H9 (cell line): ENCODE measurements at regions not wholly inside any gene's neighbourhood (a gene's known extent, or its start where the extent isn't known, plus 50 kb on each side); places are given as distances from the start of the nearest gene placed in this dataset.

ENCODE experiments used
- DNase-seq: peaks from one replicate; pipeline ENCODE4 v3.0.0-alpha.2; 2017
- H2AFZ ChIP-seq: one replicate; pipeline ENCODE4 v1.6.1; 2013; ENCODE audit warnings: mild to moderate bottlenecking, low read length, control low read depth, moderate library complexity
- H2AK5ac ChIP-seq: 2 replicates; pipeline ENCODE4 v1.6.1; 2013; ENCODE audit warnings: low read length, control low read depth, mixed read lengths; ENCODE audit not compliant: insufficient read length
- H2BK120ac ChIP-seq: one replicate; pipeline ENCODE4 v1.6.1; 2013; ENCODE audit warnings: low read depth, mild to moderate bottlenecking, low read length, control low read depth, inconsistent platforms; ENCODE audit not compliant: poor library complexity, severe bottlenecking
- H2BK12ac ChIP-seq: 2 replicates; pipeline ENCODE4 v1.6.1; 2013; ENCODE audit warnings: low read length, control low read depth, mixed read lengths, low read depth; ENCODE audit not compliant: insufficient read length
- H2BK15ac ChIP-seq: 2 replicates; pipeline ENCODE4 v1.6.1; 2013; ENCODE audit warnings: low read depth, low read length, control low read depth
- H2BK20ac ChIP-seq: one replicate; pipeline ENCODE4 v1.6.1; 2013; ENCODE audit warnings: low read depth, mild to moderate bottlenecking, low read length, control low read depth, inconsistent platforms; ENCODE audit not compliant: poor library complexity, severe bottlenecking
- H2BK5ac ChIP-seq: 2 replicates; pipeline ENCODE4 v1.6.1; 2013; ENCODE audit warnings: low read length, control low read depth, mixed read lengths; ENCODE audit not compliant: insufficient read length
- H3K14ac ChIP-seq: 2 replicates; pipeline ENCODE4 v1.6.1; 2013; ENCODE audit warnings: low read length, control low read depth; ENCODE audit not compliant: insufficient read depth
- H3K18ac ChIP-seq: 2 replicates; pipeline ENCODE4 v1.6.1; 2013; ENCODE audit warnings: low read depth, mild to moderate bottlenecking, mixed read lengths, low read length, control low read depth; ENCODE audit not compliant: insufficient read length
- H3K23ac ChIP-seq: 2 replicates; pipeline ENCODE4 v1.6.1; 2013; ENCODE audit warnings: low read length, control low read depth, mixed read lengths, low read depth; ENCODE audit not compliant: insufficient read length
- H3K23me2 ChIP-seq: 2 replicates; pipeline ENCODE4 v1.6.1; 2013; ENCODE audit warnings: low read depth, mild to moderate bottlenecking, mixed read lengths, low read length, control low read depth; ENCODE audit not compliant: insufficient read length, poor library complexity, severe bottlenecking
- H3K27ac ChIP-seq: 2 replicates; pipeline ENCODE4 v1.5.1; 2013; ENCODE audit warnings: low read length, control low read depth, mixed read lengths, low read depth; ENCODE audit not compliant: insufficient read length
- H3K27me3 ChIP-seq: 2 replicates; pipeline ENCODE4 v1.6.1; 2013; ENCODE audit warnings: low read length, control low read depth, inconsistent platforms; ENCODE audit not compliant: insufficient read depth
- H3K4ac ChIP-seq: 2 replicates; pipeline ENCODE4 v1.6.1; 2013; ENCODE audit warnings: low read depth, mild to moderate bottlenecking, control low read depth, inconsistent platforms, low read length, moderate library complexity
- H3K4me1 ChIP-seq: 2 replicates; pipeline ENCODE4 v1.6.1; 2013; ENCODE audit warnings: low read length, control low read depth, inconsistent platforms; ENCODE audit not compliant: insufficient read depth
- H3K4me2 ChIP-seq: 2 replicates; pipeline ENCODE4 v1.6.1; 2013; ENCODE audit warnings: low read length, control low read depth, mixed read lengths; ENCODE audit not compliant: insufficient read length, insufficient read depth
- H3K56ac ChIP-seq: 2 replicates; pipeline ENCODE4 v1.6.1; 2013; ENCODE audit warnings: low read depth, mild to moderate bottlenecking, mixed read lengths, low read length, control low read depth; ENCODE audit not compliant: insufficient read length
- H3K79me1 ChIP-seq: 2 replicates; pipeline ENCODE4 v1.6.1; 2013; ENCODE audit warnings: low read depth, mild to moderate bottlenecking, moderate library complexity, low read length, control low read depth, inconsistent platforms; ENCODE audit not compliant: insufficient read depth, poor library complexity, severe bottlenecking
- H3K79me2 ChIP-seq: 2 replicates; pipeline ENCODE4 v1.6.1; 2013; ENCODE audit warnings: low read length, control low read depth, inconsistent platforms; ENCODE audit not compliant: insufficient read depth
- H3K9ac ChIP-seq: 2 replicates; pipeline ENCODE4 v1.6.1; 2013; ENCODE audit warnings: low read length, control low read depth, mixed read lengths; ENCODE audit not compliant: insufficient read length; ENCODE audit errors: extremely low read depth
- H3K9me3 ChIP-seq: one replicate; pipeline ENCODE4 v1.6.1; 2013; ENCODE audit warnings: low read depth, low read length, inconsistent platforms; ENCODE audit not compliant: control insufficient read depth
- H3T11ph ChIP-seq: one replicate; pipeline ENCODE4 v1.6.1; 2013; ENCODE audit warnings: mild to moderate bottlenecking, low read length, control low read depth, inconsistent platforms
- H4K20me1 ChIP-seq: one replicate; pipeline ENCODE4 v1.6.1; 2013; ENCODE audit not compliant: control insufficient read depth, insufficient read length, insufficient read depth
- H4K5ac ChIP-seq: 2 replicates; pipeline ENCODE4 v1.6.1; 2013; ENCODE audit warnings: low read depth, mild to moderate bottlenecking, mixed read lengths, low read length, control low read depth; ENCODE audit not compliant: insufficient read length
- H4K8ac ChIP-seq: replicated peaks from 2 replicates; pipeline ENCODE4 v1.6.1; 2013; ENCODE audit warnings: low read length, control low read depth, mixed read lengths, low read depth; ENCODE audit not compliant: insufficient read length
- H4K91ac ChIP-seq: 2 replicates; pipeline ENCODE4 v1.6.1; 2013; ENCODE audit warnings: low read depth, mild to moderate bottlenecking, moderate library complexity, mixed read lengths, low read length, control low read depth; ENCODE audit not compliant: insufficient read length
- H3K27ac Mint-ChIP-seq, 3 experiments: 2 replicates in 2 of 3; 3 replicates in 1 of 3; pipeline ENCODE4 v1.8.0; 2020 to 2021; ENCODE audit warnings: mixed read lengths in 3 of 3, mild to moderate bottlenecking in 1 of 3, moderate library complexity in 1 of 3
- H3K27me3 Mint-ChIP-seq: 2 replicates; pipeline ENCODE4 v1.8.0; 2021; ENCODE audit warnings: low read depth, mild to moderate bottlenecking, moderate library complexity, mixed read lengths
- H3K36me3 Mint-ChIP-seq, 3 experiments: 2 replicates in 2 of 3; 3 replicates in 1 of 3; pipeline ENCODE4 v1.8.0; 2020 to 2021; ENCODE audit warnings: low read depth in 3 of 3, mixed read lengths in 3 of 3; ENCODE audit not compliant: insufficient read depth in 1 of 3
- H3K4me1 Mint-ChIP-seq, 2 experiments: 2 replicates each; pipeline ENCODE4 v1.8.0; 2020; ENCODE audit warnings: mixed read lengths in 2 of 2
- H3K4me3 Mint-ChIP-seq, 2 experiments: 2 replicates in 1 of 2; 3 replicates in 1 of 2; pipeline ENCODE4 v1.8.0; 2020 to 2021; ENCODE audit warnings: mild to moderate bottlenecking in 2 of 2, mixed read lengths in 2 of 2, moderate library complexity in 1 of 2
- H3K9me3 Mint-ChIP-seq, 2 experiments: 2 replicates in 1 of 2; 3 replicates in 1 of 2; pipeline ENCODE4 v1.8.0; 2020; ENCODE audit warnings: mild to moderate bottlenecking in 2 of 2, mixed read lengths in 2 of 2, moderate library complexity in 1 of 2
- WGBS: extraction: QIAGEN DNeasy Blood & Tissue Kit; methylation state at CpG from one replicate; pipeline ENCODE4 v1.1.7; 2013; ENCODE audit warnings: missing lambda C conversion rate, low lambda C conversion rate, mixed read lengths; ENCODE audit not compliant: insufficient read length; ENCODE audit errors: extremely low coverage; 5-methylcytosine and 5-hydroxymethylcytosine counted together
- TF ChIP-seq, protein P1 (sequence below): fragments of 200-600 bp; sonication (generic); conservative IDR thresholded peaks from 3 replicates; pipeline ENCODE4 v1.8.0; 2021; ENCODE audit warnings: antibody characterized with exemption, mild to moderate bottlenecking

DNA sequence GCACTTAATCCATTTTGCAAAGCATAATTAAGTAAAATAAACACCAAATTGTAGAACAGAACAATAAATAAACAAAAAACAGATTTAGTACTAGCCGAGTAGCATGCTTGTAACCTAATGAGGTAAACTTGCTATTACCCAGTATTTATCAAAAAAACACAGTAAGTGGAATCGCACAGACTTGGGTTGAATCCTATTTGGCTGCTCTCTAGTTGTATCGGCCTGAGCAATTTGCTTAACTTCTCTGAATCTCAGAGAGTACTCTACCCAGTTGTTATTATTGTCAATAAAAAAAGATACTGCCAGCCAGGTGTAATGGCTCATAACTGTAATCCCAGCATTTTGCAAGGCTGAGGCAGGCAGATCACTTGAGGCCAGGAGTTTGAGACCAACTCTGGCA lies 664.3 kb downstream of the ADGRL2 start:
- Histone ChIP-seq H3K18ac (no peak overlapping the region), H4K5ac (no peak overlapping the region), H3K4me2 (no peak overlapping the region), H3K23me2 (no peaks in the 10 kb centered on the region), H3K4me1 (no peaks in the 10 kb centered on the region; the same call in 1 of the 2 replicates), H2BK15ac (no peak overlapping the region), H4K20me1 (no peaks in the 10 kb centered on the region), H2BK20ac (no peak overlapping the region), H3K79me2 (no peaks in the 10 kb centered on the region), H3K27ac (no peak overlapping the region), H2BK12ac (no peak overlapping the region), H2BK120ac (no peak overlapping the region), H4K8ac (no peak overlapping the region), H3K56ac (no peak overlapping the region), H2BK5ac (no peak overlapping the region), H2AK5ac (no peak overlapping the region), H3K9me3 (no peaks in the 10 kb centered on the region), H3T11ph (no peak overlapping the region), H3K79me1 (no peaks in the 10 kb centered on the region), H4K91ac (no peak overlapping the region), H3K4ac (no peak overlapping the region), H3K27me3 (no peaks in the 10 kb centered on the region), H3K14ac (no peak overlapping the region), H2AFZ (no peak overlapping the region), H3K23ac (no peak overlapping the region), H3K9ac (no peak overlapping the region)
- TF ChIP-seq, protein P1, sequence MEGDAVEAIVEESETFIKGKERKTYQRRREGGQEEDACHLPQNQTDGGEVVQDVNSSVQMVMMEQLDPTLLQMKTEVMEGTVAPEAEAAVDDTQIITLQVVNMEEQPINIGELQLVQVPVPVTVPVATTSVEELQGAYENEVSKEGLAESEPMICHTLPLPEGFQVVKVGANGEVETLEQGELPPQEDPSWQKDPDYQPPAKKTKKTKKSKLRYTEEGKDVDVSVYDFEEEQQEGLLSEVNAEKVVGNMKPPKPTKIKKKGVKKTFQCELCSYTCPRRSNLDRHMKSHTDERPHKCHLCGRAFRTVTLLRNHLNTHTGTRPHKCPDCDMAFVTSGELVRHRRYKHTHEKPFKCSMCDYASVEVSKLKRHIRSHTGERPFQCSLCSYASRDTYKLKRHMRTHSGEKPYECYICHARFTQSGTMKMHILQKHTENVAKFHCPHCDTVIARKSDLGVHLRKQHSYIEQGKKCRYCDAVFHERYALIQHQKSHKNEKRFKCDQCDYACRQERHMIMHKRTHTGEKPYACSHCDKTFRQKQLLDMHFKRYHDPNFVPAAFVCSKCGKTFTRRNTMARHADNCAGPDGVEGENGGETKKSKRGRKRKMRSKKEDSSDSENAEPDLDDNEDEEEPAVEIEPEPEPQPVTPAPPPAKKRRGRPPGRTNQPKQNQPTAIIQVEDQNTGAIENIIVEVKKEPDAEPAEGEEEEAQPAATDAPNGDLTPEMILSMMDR, result no peak
- DNase-seq, result no peak
- no CpG with 5 or more reads among the region's 3 CpGs for WGBS
- no peaks in the 10 kb centered on the region; a peak in 1 of 5 replicates for H3K9me3 Mint-ChIP-seq
- H3K27me3 Mint-ChIP-seq, result no peaks in the 10 kb centered on the region
- H3K4me1 Mint-ChIP-seq, result peaks cover 4% of the 10 kb centered on the region in 2 experiments; a peak in 1 of 4 replicates
- 0 out of 7 replicates have a peak overlapping the region, but pooled peaks of 1 of the 3 experiments have one; percentile 22 for H3K27ac Mint-ChIP-seq
- H3K36me3 Mint-ChIP-seq, result no peaks in the 10 kb centered on the region
- no peak overlapping the region for H3K4me3 Mint-ChIP-seq
